Activated CD4-positive, alpha-beta T cell treated with anti-CD3 and anti-CD28 coated beads, Interleukin-2, amount 50 U/mL, for 1 hour (primary cell): ENCODE measurements at regions not wholly inside any gene's neighbourhood (a gene's known extent, or its start where the extent isn't known, plus 50 kb on each side); places are given as distances from the start of the nearest gene placed in this dataset.

Experiments
- DNase-seq: peaks from one replicate; pipeline ENCODE4 v3.0.0-alpha.2; 2020

DNA sequence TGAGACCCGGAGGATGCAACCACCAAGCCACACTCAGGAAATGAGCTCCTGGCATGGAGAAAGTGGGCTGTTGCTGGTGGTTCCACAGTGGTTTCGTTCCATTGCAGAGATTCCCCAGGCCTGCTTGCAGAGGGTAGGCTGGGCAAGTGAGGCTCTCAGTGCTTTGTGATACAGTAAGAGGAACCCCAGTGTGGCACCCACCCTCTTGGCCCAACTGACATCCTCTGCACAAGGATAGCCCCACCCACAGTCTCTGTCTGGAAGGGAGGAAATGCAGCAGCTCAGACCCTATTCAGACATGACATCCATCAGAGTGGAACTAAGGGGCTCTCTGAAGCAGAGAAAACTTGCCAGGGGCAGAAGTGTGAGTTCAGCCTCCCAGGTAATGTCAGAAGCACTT is 69.6 kb upstream of the FSTL4 start:
- no peak for DNase-seq

DNA sequence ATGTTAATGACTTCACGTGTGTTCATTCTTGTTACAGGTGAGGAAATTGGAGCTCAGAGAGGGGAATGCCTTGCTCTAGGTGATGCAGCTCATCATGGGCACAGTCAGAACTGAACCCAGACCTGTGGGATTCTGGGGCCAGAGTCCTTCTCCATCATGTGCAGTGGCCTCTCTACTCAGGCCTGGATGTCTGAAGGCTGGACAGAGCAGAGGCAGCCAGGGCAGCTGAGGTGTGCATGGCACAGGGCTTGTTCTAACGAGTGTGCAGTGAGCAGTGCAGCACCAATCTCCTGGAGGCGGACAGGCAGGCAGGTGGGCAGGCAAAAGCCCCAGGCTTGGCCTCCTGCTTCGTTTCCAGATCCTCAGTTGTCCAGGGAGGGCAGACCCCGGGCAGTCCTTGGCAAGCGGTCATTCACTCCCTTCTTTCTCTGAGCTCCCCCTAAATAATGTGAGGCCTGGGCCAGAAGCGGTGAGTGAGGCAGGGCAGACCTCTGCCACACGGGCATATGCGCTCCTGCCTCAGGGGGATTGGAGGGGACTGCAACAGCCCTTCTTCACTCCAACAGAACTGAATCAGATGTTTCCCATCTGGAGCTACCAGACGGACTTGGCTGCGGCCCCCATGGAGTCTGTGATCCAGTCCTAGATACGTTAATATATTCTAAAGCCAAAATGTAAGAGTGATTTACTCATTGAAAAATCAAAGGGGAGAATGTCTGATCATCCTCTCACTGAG is 68.7 kb upstream of the FSTL4 start:
- no peak for DNase-seq

DNA sequence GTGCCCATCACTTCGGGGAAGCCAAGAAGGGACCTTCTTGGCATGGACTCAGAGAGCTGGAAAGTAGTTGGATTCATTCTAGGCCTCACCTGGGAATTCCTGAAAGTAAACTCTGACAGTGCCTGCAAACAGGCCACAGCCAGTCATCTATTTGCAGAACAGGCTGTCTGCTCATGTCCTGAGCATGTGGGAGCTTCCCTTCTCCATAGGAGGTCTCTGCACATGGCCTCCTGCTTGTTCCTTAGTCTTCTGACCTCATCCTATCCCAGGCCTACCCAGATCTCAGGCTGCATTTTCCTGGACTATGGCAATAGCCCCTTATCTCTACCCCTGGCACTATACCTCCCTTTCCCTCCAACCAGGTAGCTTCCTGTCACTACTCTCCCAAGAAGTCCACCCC is 67.2 kb upstream of the FSTL4 start:
- no peak for DNase-seq

DNA sequence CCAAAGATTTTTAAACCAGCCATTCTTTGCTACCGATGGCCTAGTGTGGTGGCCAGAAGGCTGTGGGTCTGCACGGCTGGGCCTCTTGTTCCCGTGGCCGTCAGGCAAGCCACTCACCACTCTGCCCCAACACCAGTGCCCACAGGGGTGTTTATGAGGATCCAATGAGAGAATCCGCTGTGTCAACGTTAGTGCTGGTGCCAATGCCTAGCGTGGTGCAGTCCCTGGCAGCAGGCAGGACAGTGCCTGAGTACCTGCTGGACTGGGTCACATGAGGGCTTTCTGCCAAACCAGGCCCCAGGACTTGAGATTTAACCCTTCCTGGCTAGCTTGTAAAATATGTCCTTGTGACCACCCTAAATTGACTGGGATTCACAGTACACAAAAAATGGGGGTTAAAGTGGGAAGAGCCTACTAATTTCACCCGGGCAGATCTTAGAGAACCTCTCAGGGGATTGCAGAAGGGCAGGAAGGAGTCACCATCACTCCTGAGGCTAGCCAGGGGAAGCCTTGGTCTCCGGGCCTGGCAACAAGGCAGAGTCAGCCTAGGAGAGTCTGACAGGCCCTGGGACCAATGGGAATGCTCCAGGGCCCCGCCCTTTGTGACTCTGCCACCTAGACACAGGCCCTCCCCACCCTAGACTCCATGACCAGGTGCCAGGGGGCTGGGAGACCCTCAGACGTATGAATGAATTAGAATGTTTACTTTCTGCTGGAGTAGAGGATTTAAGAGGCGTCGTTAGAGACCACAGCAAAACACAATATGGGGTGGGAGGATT is 63.2 kb upstream of the FSTL4 start:
- DNase-seq = no peak

DNA sequence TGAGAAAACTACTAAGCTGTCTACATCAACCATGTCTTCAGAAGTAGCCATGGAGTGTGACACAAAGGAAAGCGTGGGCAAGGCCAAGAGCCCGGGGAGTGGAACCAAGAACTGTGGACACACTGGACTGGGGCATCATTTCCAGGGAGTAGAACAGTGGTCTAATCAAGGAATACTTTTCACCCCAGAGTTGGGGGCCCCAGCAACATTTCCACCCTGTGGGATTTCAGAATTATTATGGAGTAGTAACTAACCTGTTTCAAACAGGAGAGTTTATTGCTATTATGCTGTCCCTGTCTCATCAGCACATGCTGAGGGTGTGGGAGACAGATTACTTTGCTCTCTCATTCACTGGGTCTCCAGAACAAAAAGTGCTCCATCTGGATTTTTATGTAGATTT is 58.0 kb upstream of the FSTL4 start:
- no peak for DNase-seq

DNA sequence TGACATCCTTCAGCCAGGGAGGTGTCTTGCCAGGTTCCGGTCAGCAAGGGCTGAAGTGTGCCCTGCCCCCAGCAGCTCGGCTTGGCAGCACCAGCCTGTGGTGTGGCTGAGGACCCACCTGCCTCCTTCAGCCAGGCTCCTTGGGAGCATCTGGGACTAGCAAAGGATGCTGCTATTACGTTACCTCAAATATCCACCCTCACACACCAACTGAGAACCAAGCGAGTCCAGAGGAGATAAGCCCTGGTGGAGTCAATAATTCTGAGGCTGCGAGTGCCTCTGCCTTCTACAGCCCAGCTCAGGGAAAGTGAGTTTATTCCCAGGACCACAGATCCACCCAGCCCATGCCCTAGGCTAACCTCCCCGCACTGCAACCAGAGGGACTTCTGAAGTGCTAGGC is 57.1 kb upstream of the FSTL4 start:
- DNase-seq = no peak

DNA sequence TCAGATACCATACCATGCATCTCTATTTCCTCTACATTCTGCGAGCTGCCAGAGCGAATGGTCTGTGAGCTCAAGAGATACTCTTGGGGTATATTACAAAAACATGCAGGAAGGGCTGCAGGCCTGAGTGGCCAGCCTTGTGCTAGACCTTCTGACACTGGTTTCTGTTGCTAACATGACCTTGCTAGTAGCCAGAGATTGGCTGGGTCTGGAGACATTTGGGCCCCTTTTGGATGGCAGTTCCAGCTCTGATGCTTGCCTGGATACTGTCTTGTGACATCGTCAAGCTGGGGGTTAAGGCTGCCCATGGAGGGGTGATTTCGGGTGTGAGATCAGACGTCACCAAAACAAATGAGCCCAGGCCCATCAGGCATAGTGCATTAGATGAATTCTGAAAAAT is 56.1 kb upstream of the FSTL4 start:
- DNase-seq = no peak

DNA sequence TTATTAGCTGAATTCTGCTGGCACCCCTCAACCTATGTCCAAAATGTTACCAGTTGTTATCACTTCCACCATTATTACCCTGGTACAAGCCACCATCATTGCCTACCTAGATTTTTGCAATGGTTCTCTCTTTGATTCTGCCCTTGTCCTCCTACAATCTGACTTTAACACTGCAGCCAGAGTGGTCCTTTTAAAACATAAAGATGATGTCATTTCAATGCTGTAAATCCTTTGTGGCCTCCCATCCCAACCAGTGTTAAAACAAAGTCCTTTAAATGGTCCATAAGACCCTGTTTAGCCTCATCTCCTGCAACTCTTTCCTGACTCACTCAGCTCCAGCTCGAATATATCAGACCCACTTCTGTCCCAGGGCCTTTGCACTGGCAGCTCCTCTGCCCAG is 54.9 kb upstream of the FSTL4 start:
- DNase-seq = no peak

DNA sequence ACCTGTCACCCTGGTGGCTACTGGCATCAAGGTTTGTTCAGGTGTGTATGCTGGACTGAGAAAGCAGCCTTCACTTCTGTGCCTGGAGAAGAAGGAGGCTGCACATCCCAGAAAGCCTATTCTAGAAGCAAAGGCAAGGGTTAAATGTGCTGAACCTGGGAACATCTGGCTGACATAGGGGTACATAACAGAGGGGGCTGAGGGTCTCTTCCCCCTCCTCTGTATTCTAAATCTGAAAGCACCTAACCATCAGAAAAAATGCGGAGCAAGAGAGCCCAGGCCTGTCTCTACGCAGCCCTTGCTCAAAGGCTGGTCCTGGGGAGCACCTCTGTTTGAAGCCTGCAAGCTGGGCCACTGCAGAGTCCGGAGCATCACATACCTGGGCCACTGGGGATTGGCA is 53.2 kb upstream of the FSTL4 start:
- no peak for DNase-seq

DNA sequence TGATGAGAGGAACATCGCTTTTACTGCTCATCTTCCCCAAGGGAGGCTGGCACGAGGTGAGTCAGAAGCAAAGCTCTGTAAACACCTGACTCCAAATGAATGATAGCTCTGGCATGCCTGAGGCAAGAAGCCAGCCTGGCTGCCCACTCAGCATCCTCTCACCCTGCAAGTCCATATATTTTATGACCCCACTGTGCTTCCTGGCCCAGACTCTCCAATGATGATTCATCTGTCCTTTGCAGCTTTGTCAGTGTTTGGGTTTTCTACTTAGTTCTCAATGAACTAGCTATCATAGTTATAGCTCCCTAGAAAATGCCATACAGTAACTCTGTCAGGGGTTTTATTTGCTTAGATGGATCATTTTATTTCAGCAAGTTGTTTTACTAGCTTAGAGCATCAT is 52.1 kb upstream of the FSTL4 start:
- DNase-seq = no peak

DNA sequence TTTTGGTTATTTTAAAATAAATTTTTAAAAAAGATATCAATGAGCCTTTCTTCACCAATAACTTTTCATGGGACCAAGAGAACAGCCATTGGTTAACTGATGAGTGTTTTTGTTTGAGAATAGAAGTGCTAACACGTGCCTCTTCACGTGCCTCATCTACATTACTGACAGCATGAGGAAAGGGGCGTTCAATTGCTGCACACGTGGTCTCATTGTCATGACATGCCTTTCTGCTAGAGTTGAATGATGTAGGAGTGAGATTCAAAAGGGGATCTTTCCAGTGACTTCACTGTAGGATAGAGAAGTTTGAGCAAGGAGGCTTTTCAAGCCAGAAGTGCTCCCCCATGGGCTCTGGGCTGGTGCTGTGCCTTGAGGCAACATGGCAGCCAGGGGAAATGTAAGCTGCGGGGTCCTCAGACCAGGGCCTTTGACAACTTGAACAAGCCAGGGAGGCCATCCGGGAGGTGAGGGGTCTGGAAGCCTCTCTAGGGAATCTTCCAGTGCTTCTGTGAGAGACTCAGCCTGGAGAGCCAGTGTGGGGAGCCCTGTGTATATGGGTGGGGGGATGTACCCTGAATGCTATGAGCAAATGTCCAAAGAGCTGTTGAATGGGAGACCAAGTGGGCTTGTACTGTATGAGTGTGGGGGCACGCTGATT is 51.2 kb upstream of the FSTL4 start:
- DNase-seq = no peak

DNA sequence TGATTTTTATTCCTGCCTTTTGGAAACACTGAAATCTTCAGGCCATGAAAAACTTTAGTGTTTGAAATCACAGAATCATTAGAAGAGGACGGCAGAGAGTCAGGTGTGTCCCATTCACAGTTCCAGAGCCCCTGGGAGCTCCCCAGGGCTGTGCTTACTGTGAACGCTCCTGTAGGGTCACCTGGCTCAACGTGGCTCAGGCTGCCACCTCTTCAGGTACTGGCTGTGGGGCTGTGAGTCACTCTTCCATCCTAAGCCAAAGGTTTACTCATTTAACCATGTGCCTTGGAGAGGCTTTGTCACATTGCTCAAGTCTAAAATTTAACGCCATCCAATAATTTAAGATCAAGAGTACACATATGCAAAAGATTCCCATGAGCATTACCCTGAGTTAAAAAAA is 50.2 kb upstream of the FSTL4 start:
- DNase-seq = no peak
